ENCODE measurements at regions not wholly inside any gene's neighbourhood (a gene's known extent, or its start where the extent isn't known, plus 50 kb on each side); places are given as distances from the start of the nearest gene placed in this dataset.

- FAIRE-seq (no peak), DNase-seq (ENCODE audit: insufficient read length) (no peak)
- TF ChIP-seq POLR2A (IDR thresholded peaks at IDR 0.05; ENCODE audit: low read depth, low read length), result no peak
- no peak for TF ChIP-seq POLR2AphosphoS5 (IDR thresholded peaks at IDR 0.05; ENCODE audit: low read depth, low read length)
- no peak for TF ChIP-seq TAF1 (IDR thresholded peaks at IDR 0.05; ENCODE audit: borderline replicate concordance, low read depth, low read length)
These were observed 326.9 kb upstream of the NECTIN3 start for GRCh38 chr3:110744723-110745122.

GRCh38 chr3:110749006-110749405 lies 322.6 kb upstream of the NECTIN3 start:
- no peak for TF ChIP-seq POLR2A (IDR thresholded peaks at IDR 0.05; ENCODE audit: low read depth, low read length)
- TF ChIP-seq POLR2AphosphoS5 (IDR thresholded peaks at IDR 0.05; ENCODE audit: low read depth, low read length), result no peak
- no peak for TF ChIP-seq TAF1 (IDR thresholded peaks at IDR 0.05; ENCODE audit: borderline replicate concordance, low read depth, low read length)
- FAIRE-seq, result no peak
- DNase-seq (ENCODE audit: insufficient read length), result no peak

GRCh38 chr3:110750201-110750600 lies 321.4 kb upstream of the NECTIN3 start:
- TF ChIP-seq POLR2AphosphoS5 (IDR thresholded peaks at IDR 0.05; ENCODE audit: low read depth, low read length) (no peak), POLR2A (IDR thresholded peaks at IDR 0.05; ENCODE audit: low read depth, low read length) (no peak), TAF1 (IDR thresholded peaks at IDR 0.05; ENCODE audit: borderline replicate concordance, low read depth, low read length) (no peak)
- no peak for DNase-seq (ENCODE audit: insufficient read length)
- FAIRE-seq, result no peak

GRCh38 chr3:110752307-110752706 lies 319.3 kb upstream of the NECTIN3 start:
- TF ChIP-seq POLR2A (IDR thresholded peaks at IDR 0.05; ENCODE audit: low read depth, low read length) (no peak), TAF1 (IDR thresholded peaks at IDR 0.05; ENCODE audit: borderline replicate concordance, low read depth, low read length) (no peak), POLR2AphosphoS5 (IDR thresholded peaks at IDR 0.05; ENCODE audit: low read depth, low read length) (no peak)
- no peak for DNase-seq (ENCODE audit: insufficient read length)
- no peak for FAIRE-seq

GRCh38 chr3:110753516-110753915 lies 318.1 kb upstream of the NECTIN3 start:
- FAIRE-seq (no peak), DNase-seq (ENCODE audit: insufficient read length) (no peak)
- TF ChIP-seq POLR2AphosphoS5 (IDR thresholded peaks at IDR 0.05; ENCODE audit: low read depth, low read length) (no peak), TAF1 (IDR thresholded peaks at IDR 0.05; ENCODE audit: borderline replicate concordance, low read depth, low read length) (no peak), POLR2A (IDR thresholded peaks at IDR 0.05; ENCODE audit: low read depth, low read length) (no peak)

GRCh38 chr3:110754212-110754916 lies 317.3 kb upstream of the NECTIN3 start:
- TF ChIP-seq TAF1 (IDR thresholded peaks at IDR 0.05; ENCODE audit: borderline replicate concordance, low read depth, low read length), result no peak
- TF ChIP-seq POLR2A (IDR thresholded peaks at IDR 0.05; ENCODE audit: low read depth, low read length), result no peak
- no peak for TF ChIP-seq POLR2AphosphoS5 (IDR thresholded peaks at IDR 0.05; ENCODE audit: low read depth, low read length)
- no peak for DNase-seq (ENCODE audit: insufficient read length)
- no peak for FAIRE-seq

GRCh38 chr3:110755345-110755744 lies 316.3 kb upstream of the NECTIN3 start:
- no peak for FAIRE-seq
- DNase-seq (ENCODE audit: insufficient read length), result no peak
- TF ChIP-seq POLR2A (IDR thresholded peaks at IDR 0.05; ENCODE audit: low read depth, low read length) (no peak), POLR2AphosphoS5 (IDR thresholded peaks at IDR 0.05; ENCODE audit: low read depth, low read length) (no peak), TAF1 (IDR thresholded peaks at IDR 0.05; ENCODE audit: borderline replicate concordance, low read depth, low read length) (no peak)

- TF ChIP-seq POLR2A (IDR thresholded peaks at IDR 0.05; ENCODE audit: low read depth, low read length), result no peak
- TF ChIP-seq POLR2AphosphoS5 (IDR thresholded peaks at IDR 0.05; ENCODE audit: low read depth, low read length), result no peak
- TF ChIP-seq TAF1 (IDR thresholded peaks at IDR 0.05; ENCODE audit: borderline replicate concordance, low read depth, low read length), result no peak
- FAIRE-seq (no peak), DNase-seq (ENCODE audit: insufficient read length) (no peak)
These were observed 314.9 kb upstream of the NECTIN3 start for GRCh38 chr3:110756705-110757104.

GRCh38 chr3:110758208-110758607 lies 313.4 kb upstream of the NECTIN3 start:
- DNase-seq (ENCODE audit: insufficient read length) (no peak), FAIRE-seq (no peak)
- TF ChIP-seq POLR2AphosphoS5 (IDR thresholded peaks at IDR 0.05; ENCODE audit: low read depth, low read length) (no peak), POLR2A (IDR thresholded peaks at IDR 0.05; ENCODE audit: low read depth, low read length) (no peak), TAF1 (IDR thresholded peaks at IDR 0.05; ENCODE audit: borderline replicate concordance, low read depth, low read length) (no peak)

GRCh38 chr3:110767156-110767555 lies 304.5 kb upstream of the NECTIN3 start:
- FAIRE-seq, result peak; percentile 40
- no peak for DNase-seq (ENCODE audit: insufficient read length)
- TF ChIP-seq POLR2AphosphoS5 (IDR thresholded peaks at IDR 0.05; ENCODE audit: low read depth, low read length) (no peak), TAF1 (IDR thresholded peaks at IDR 0.05; ENCODE audit: borderline replicate concordance, low read depth, low read length) (no peak), POLR2A (IDR thresholded peaks at IDR 0.05; ENCODE audit: low read depth, low read length) (no peak)

GRCh38 chr3:110767838-110768237 lies 303.8 kb upstream of the NECTIN3 start:
- no peak for FAIRE-seq
- TF ChIP-seq TAF1 (IDR thresholded peaks at IDR 0.05; ENCODE audit: borderline replicate concordance, low read depth, low read length) (no peak), POLR2AphosphoS5 (IDR thresholded peaks at IDR 0.05; ENCODE audit: low read depth, low read length) (no peak), POLR2A (IDR thresholded peaks at IDR 0.05; ENCODE audit: low read depth, low read length) (no peak)
- DNase-seq (ENCODE audit: insufficient read length), result no peak

- no peak for FAIRE-seq
- DNase-seq (ENCODE audit: insufficient read length), result no peak
- TF ChIP-seq POLR2AphosphoS5 (IDR thresholded peaks at IDR 0.05; ENCODE audit: low read depth, low read length), result no peak
- TF ChIP-seq POLR2A (IDR thresholded peaks at IDR 0.05; ENCODE audit: low read depth, low read length), result no peak
- TF ChIP-seq TAF1 (IDR thresholded peaks at IDR 0.05; ENCODE audit: borderline replicate concordance, low read depth, low read length), result no peak
These were observed 298.1 kb upstream of the NECTIN3 start for GRCh38 chr3:110773413-110773954.

All from GM12892 (cell line).